HepG2 (cell line): ENCODE measurements at regions not wholly inside any gene's neighbourhood (a gene's known extent, or its start where the extent isn't known, plus 50 kb on each side); places are given as distances from the start of the nearest gene placed in this dataset.

Experiments
- ATAC-seq: fragments of 200-7000 bp; cut with Tn5 transposase; 3 replicates; pipeline ENCODE4 v1.9.1; 2020; ENCODE audit warnings: mild to moderate bottlenecking, moderate library complexity
- BruUV-seq: library from RNA; stranded (reverse); fragments of 400-500 nt; replicated peaks from 2 replicates; lab custom pipeline; 2021; lab: Mats Ljungman, UMichigan
- CTCF ChIA-PET: fragments of 300-600 bp; formaldehyde crosslinking; extraction: SDS; loops from one replicate; lab custom pipeline; 2021; ENCODE audit warnings: low total read pairs, inconsistent platforms, low intra/inter-chr PET ratio; lab: Yijun Ruan, JAX
- POLR2A ChIA-PET: fragments of 350-600 bp; sonication (Branson Sonifier 250); formaldehyde crosslinking; loops from one replicate; lab custom pipeline; 2020; ENCODE audit warnings: antibody characterized with exemption, inconsistent platforms; lab: Yijun Ruan, JAX
- DNase-seq: peaks from one replicate; pipeline ENCODE4 v3.0.0-alpha.2; 2015; ENCODE audit warnings: low spot score
- FAIRE-seq: peaks from 3 replicates; lab custom pipeline; 2011; peaks lifted over from hg19 to GRCh38; lab: Jason Lieb, UNC
- H2AFZ ChIP-seq: one replicate; pipeline ENCODE4 v1.6.1; 2011; ENCODE audit warnings: low read length, inconsistent platforms
- H3K27ac ChIP-seq: fragments of 300-600 bp; 3 replicates; pipeline ENCODE4 v1.8.0; 2011; ENCODE audit warnings: mixed run types, mild to moderate bottlenecking, mixed read lengths, low read length, inconsistent platforms; ENCODE audit not compliant: insufficient read depth; ENCODE audit errors: extremely low read length
- H3K27me3 ChIP-seq, 2 experiments: fragments of 200-600 bp in 1 of 2; 2 replicates in 1 of 2; 3 replicates in 1 of 2; pipeline versions ENCODE4 v1.6.0 to v1.8.0; 2011; ENCODE audit warnings: low read length in 2 of 2, mild to moderate bottlenecking in 2 of 2, moderate library complexity in 2 of 2, inconsistent platforms in 1 of 2; ENCODE audit not compliant: insufficient read depth in 2 of 2, control insufficient read depth in 1 of 2
- H3K36me3 ChIP-seq, 2 experiments: fragments of 200-600 bp in 1 of 2; replicated peaks in 1 of 2; 2 replicates in 1 of 2; 3 replicates in 1 of 2; pipeline versions ENCODE4 v1.5.1 to v1.8.0; 2011; ENCODE audit warnings: low read length in 2 of 2, inconsistent platforms in 1 of 2; ENCODE audit not compliant: insufficient read depth in 2 of 2, control insufficient read depth in 1 of 2
- H3K4me1 ChIP-seq: 2 replicates; pipeline ENCODE4 v1.5.1; 2012; ENCODE audit warnings: low read length, inconsistent platforms; ENCODE audit not compliant: insufficient read depth
- H3K4me2 ChIP-seq: 2 replicates; pipeline ENCODE4 v1.6.0; 2011; ENCODE audit warnings: low read depth, low read length, inconsistent platforms
- H3K4me3 ChIP-seq, 3 experiments: fragments of 200-600 bp in 1 of 3; sonication (generic), shearing (Covaris generic) in 1 of 3; replicated peaks in 1 of 3; 2 replicates each; pipeline ENCODE4 v1.5.1; 2011 to 2016; ENCODE audit warnings: low read length in 3 of 3, inconsistent platforms in 2 of 3, low read depth in 2 of 3, mild to moderate bottlenecking in 2 of 3, control low read depth in 1 of 3, mixed read lengths in 1 of 3; ENCODE audit not compliant: insufficient read depth in 1 of 3
- H3K79me2 ChIP-seq: one replicate; pipeline ENCODE4 v1.6.1; 2011; ENCODE audit warnings: low read length, inconsistent platforms; ENCODE audit not compliant: insufficient read depth
- H3K9ac ChIP-seq: 2 replicates; pipeline ENCODE4 v1.6.0; 2011; ENCODE audit warnings: mild to moderate bottlenecking, low read depth, low read length, inconsistent platforms; ENCODE audit not compliant: insufficient read depth
- H3K9me3 ChIP-seq: 2 replicates; pipeline ENCODE4 v1.5.1; 2012; ENCODE audit warnings: mild to moderate bottlenecking, low read length
- H4K20me1 ChIP-seq: 2 replicates; pipeline ENCODE4 v1.6.0; 2011; ENCODE audit warnings: inconsistent platforms, mild to moderate bottlenecking, low read length, moderate library complexity; ENCODE audit not compliant: insufficient read depth
- AKAP8 ChIP-seq: sonication (generic); formaldehyde crosslinking; IDR thresholded peaks from 2 replicates; pipeline ENCODE4 v1.5.1; 2020; ENCODE audit warnings: mild to moderate bottlenecking, missing genetic modification reagents
- MED13 ChIP-seq: sonication (generic); formaldehyde crosslinking; IDR thresholded peaks from 2 replicates; pipeline ENCODE4 v1.5.0; 2020; ENCODE audit warnings: missing genetic modification reagents
- NFKB2 ChIP-seq: sonication (generic); formaldehyde crosslinking; IDR thresholded peaks from 2 replicates; pipeline ENCODE4 v1.4.0; 2020; ENCODE audit warnings: missing genetic modification reagents, borderline replicate concordance
- ZBTB7B ChIP-seq: sonication (generic); formaldehyde crosslinking; IDR thresholded peaks from 2 replicates; pipeline ENCODE4 v1.4.0; 2020; ENCODE audit warnings: missing genetic modification reagents
- ZIK1 ChIP-seq: sonication (generic); formaldehyde crosslinking; IDR thresholded peaks from 2 replicates; pipeline ENCODE4 v1.5.0; 2020; ENCODE audit warnings: mild to moderate bottlenecking, low read depth, missing genetic modification reagents, borderline replicate concordance
- ZNF816 ChIP-seq: sonication (generic); formaldehyde crosslinking; IDR thresholded peaks from 2 replicates; pipeline ENCODE4 v1.8.0; 2022; ENCODE audit warnings: missing genetic modification reagents, mild to moderate bottlenecking, borderline replicate concordance
- WGBS: methylation state at CpG from one replicate; pipeline ENCODE4 v1.1.6; 2017; ENCODE audit warnings: low lambda C conversion rate; 5-methylcytosine and 5-hydroxymethylcytosine counted together
- in situ Hi-C: cut with HindIII; loops from 2 replicates; pipeline ENCODE4 v1.10.0; 2017; ENCODE audit warnings: low pct_unique_long_range_greater_than_20kb; ENCODE audit not compliant: extremely low pct_ligation_motif_present
- intact Hi-C: fragments of 100-400 bp; cut with micrococcal nuclease; formaldehyde crosslinking; loops from one replicate; pipeline ENCODE4 v1.10.0; 2022; ENCODE audit not compliant: unreplicated experiment
- TF ChIP-seq, protein P1 (sequence below): IDR thresholded peaks from 2 replicates; pipeline ENCODE4 v1.6.1; 2012; ENCODE audit warnings: low read length, improper control_type of control experiment
- TF ChIP-seq, protein P2 (sequence below): sonication (generic); formaldehyde crosslinking; IDR thresholded peaks from 2 replicates; pipeline ENCODE4 v1.4.0; 2020; ENCODE audit warnings: missing genetic modification reagents
- TF ChIP-seq, protein P3 (sequence below): sonication (generic); formaldehyde crosslinking; IDR thresholded peaks from 2 replicates; pipeline ENCODE4 v1.8.0; 2022; ENCODE audit warnings: mild to moderate bottlenecking, missing genetic modification reagents; ENCODE audit not compliant: insufficient replicate concordance
- TF ChIP-seq, protein P4 (sequence below): sonication (generic); formaldehyde crosslinking; IDR thresholded peaks from 2 replicates; pipeline ENCODE4 v1.4.0; 2020; ENCODE audit warnings: low read depth, mild to moderate bottlenecking, missing genetic modification reagents
- TF ChIP-seq, protein P5 (sequence below): sonication (generic); formaldehyde crosslinking; IDR thresholded peaks from 2 replicates; pipeline ENCODE4 v1.4.0; 2020; ENCODE audit warnings: mild to moderate bottlenecking, low read depth, missing genetic modification reagents

DNA sequence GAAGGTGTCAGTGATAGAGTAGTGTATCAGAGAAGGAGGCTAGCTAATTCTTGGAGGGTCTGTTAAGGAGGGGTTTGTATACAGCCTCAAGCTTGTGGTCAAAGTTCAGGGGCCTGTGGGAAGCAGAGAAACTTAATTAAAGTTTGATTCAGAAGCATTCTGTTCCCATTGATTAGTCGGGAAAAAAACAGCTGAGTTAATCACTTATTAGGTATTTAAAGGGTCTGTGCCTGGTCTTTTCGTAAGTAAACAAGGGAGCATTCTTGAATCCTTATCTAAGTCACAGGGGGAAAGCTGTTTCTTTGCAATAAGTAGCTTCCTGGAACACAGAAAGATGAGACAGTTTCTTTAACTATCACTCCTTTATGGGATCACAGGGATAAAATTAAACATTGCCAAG, 492.1 kb downstream of the PCDH10 start:
- Histone ChIP-seq H3K4me3 (no peak overlapping the region), H3K9me3 (no peaks in the 10 kb centered on the region), H4K20me1 (no peaks in the 10 kb centered on the region), H3K27me3 (no peaks in the 10 kb centered on the region), H2AFZ (no peak overlapping the region), H3K4me1 (no peaks in the 10 kb centered on the region), H3K4me2 (no peak overlapping the region), H3K9ac (no peak overlapping the region), H3K27ac (no peak overlapping the region), H3K79me2 (no peaks in the 10 kb centered on the region), H3K36me3 (no peaks in the 10 kb centered on the region)
- TF ChIP-seq ZNF816 (CRISPR knock-in tag): no peak
- TF ChIP-seq ZIK1 (CRISPR knock-in tag): no peak
- TF ChIP-seq, protein P1, sequence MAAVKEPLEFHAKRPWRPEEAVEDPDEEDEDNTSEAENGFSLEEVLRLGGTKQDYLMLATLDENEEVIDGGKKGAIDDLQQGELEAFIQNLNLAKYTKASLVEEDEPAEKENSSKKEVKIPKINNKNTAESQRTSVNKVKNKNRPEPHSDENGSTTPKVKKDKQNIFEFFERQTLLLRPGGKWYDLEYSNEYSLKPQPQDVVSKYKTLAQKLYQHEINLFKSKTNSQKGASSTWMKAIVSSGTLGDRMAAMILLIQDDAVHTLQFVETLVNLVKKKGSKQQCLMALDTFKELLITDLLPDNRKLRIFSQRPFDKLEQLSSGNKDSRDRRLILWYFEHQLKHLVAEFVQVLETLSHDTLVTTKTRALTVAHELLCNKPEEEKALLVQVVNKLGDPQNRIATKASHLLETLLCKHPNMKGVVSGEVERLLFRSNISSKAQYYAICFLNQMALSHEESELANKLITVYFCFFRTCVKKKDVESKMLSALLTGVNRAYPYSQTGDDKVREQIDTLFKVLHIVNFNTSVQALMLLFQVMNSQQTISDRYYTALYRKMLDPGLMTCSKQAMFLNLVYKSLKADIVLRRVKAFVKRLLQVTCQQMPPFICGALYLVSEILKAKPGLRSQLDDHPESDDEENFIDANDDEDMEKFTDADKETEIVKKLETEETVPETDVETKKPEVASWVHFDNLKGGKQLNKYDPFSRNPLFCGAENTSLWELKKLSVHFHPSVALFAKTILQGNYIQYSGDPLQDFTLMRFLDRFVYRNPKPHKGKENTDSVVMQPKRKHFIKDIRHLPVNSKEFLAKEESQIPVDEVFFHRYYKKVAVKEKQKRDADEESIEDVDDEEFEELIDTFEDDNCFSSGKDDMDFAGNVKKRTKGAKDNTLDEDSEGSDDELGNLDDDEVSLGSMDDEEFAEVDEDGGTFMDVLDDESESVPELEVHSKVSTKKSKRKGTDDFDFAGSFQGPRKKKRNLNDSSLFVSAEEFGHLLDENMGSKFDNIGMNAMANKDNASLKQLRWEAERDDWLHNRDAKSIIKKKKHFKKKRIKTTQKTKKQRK: no peak
- TF ChIP-seq, protein P2, sequence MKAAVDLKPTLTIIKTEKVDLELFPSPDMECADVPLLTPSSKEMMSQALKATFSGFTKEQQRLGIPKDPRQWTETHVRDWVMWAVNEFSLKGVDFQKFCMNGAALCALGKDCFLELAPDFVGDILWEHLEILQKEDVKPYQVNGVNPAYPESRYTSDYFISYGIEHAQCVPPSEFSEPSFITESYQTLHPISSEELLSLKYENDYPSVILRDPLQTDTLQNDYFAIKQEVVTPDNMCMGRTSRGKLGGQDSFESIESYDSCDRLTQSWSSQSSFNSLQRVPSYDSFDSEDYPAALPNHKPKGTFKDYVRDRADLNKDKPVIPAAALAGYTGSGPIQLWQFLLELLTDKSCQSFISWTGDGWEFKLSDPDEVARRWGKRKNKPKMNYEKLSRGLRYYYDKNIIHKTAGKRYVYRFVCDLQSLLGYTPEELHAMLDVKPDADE: no peak
- no peak for TF ChIP-seq AKAP8 (CRISPR knock-in tag)
- no peak for TF ChIP-seq MED13 (CRISPR knock-in tag)
- no peak for TF ChIP-seq ZBTB7B (CRISPR knock-in tag)
- TF ChIP-seq, protein P3, sequence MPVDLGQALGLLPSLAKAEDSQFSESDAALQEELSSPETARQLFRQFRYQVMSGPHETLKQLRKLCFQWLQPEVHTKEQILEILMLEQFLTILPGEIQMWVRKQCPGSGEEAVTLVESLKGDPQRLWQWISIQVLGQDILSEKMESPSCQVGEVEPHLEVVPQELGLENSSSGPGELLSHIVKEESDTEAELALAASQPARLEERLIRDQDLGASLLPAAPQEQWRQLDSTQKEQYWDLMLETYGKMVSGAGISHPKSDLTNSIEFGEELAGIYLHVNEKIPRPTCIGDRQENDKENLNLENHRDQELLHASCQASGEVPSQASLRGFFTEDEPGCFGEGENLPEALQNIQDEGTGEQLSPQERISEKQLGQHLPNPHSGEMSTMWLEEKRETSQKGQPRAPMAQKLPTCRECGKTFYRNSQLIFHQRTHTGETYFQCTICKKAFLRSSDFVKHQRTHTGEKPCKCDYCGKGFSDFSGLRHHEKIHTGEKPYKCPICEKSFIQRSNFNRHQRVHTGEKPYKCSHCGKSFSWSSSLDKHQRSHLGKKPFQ (CRISPR knock-in tag): no peak
- TF ChIP-seq, protein P4, sequence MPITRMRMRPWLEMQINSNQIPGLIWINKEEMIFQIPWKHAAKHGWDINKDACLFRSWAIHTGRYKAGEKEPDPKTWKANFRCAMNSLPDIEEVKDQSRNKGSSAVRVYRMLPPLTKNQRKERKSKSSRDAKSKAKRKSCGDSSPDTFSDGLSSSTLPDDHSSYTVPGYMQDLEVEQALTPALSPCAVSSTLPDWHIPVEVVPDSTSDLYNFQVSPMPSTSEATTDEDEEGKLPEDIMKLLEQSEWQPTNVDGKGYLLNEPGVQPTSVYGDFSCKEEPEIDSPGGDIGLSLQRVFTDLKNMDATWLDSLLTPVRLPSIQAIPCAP (CRISPR knock-in tag): no peak
- no peak for TF ChIP-seq NFKB2 (CRISPR knock-in tag)
- TF ChIP-seq, protein P5, sequence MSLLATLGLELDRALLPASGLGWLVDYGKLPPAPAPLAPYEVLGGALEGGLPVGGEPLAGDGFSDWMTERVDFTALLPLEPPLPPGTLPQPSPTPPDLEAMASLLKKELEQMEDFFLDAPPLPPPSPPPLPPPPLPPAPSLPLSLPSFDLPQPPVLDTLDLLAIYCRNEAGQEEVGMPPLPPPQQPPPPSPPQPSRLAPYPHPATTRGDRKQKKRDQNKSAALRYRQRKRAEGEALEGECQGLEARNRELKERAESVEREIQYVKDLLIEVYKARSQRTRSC (CRISPR knock-in tag): no peak
- BruUV-seq: no TSS peak
- in situ Hi-C loops: no loop called here
- ChIA-PET POLR2A (no interaction called here), CTCF (no interaction called here)
- FAIRE-seq: no peak
- ATAC-seq: no peak
- 0% methylated on average over 2 of the region's 2 CpGs for WGBS
- no peak for DNase-seq
- intact Hi-C loops: no loop called here
